Astrocyte of the cerebellum (primary cell): ENCODE measurements at regions not wholly inside any gene's neighbourhood (a gene's known extent, or its start where the extent isn't known, plus 50 kb on each side); places are given as distances from the start of the nearest gene placed in this dataset.

ENCODE experiments used
- DNase-seq: peaks from one replicate; pipeline ENCODE4 v3.0.0-alpha.2; 2011; ENCODE audit warnings: low read depth
- H3K4me3 ChIP-seq: 2 replicates; pipeline ENCODE4 v1.5.1; 2011; ENCODE audit warnings: mild to moderate bottlenecking, low read depth, low read length, moderate library complexity
- in situ Hi-C: cut with HindIII; loops from 2 replicates; pipeline ENCODE4 v1.10.0; 2017; ENCODE audit warnings: low sequenced_read_pairs
- TF ChIP-seq, protein P1 (sequence below): IDR thresholded peaks from 2 replicates; pipeline ENCODE4 v1.5.1; 2012; ENCODE audit warnings: low read length, low read depth, moderate library complexity, mild to moderate bottlenecking; ENCODE audit errors: missing control alignments

DNA sequence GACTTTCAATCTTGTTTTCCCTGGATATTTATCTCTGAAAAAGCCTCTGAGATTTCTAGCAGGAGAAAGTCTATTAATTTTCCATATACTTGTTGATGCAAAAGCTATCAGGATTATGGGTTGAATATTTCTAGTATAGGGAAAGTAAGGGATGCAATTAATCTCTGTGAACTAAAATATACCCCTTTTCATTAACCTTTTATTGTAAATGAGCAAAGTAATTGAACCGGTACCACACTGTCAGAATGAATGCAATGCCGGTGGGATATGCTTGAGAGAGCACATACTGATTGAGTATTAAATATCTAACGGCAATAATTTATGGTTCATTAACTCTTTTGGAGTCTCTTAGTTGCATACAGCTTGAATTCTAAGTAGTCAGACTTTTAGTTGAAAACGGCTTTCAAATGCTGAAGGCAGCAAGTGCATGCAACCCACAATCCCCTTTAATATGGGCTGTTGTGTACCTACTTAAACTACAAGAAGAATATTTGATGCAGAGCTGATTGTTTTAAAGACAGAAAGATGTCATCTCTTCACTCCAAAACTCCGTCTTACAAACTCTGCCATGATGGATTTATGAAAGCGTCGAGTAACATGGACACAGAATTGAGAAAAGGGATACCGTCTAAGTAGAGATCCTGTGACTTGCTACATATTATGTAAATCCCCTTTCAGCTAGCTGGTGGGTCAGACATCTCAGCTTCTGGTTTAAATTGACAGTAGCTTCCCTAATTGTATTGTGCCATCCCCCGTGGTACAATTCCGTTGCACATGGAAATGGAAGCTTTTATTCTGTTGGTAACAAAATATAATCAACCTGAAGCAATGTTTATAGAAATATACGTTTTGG, 141.3 kb upstream of the CDH8 start:
- in situ Hi-C loops = no loop called here
- TF ChIP-seq, protein P1, sequence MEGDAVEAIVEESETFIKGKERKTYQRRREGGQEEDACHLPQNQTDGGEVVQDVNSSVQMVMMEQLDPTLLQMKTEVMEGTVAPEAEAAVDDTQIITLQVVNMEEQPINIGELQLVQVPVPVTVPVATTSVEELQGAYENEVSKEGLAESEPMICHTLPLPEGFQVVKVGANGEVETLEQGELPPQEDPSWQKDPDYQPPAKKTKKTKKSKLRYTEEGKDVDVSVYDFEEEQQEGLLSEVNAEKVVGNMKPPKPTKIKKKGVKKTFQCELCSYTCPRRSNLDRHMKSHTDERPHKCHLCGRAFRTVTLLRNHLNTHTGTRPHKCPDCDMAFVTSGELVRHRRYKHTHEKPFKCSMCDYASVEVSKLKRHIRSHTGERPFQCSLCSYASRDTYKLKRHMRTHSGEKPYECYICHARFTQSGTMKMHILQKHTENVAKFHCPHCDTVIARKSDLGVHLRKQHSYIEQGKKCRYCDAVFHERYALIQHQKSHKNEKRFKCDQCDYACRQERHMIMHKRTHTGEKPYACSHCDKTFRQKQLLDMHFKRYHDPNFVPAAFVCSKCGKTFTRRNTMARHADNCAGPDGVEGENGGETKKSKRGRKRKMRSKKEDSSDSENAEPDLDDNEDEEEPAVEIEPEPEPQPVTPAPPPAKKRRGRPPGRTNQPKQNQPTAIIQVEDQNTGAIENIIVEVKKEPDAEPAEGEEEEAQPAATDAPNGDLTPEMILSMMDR = no peak
- H3K4me3 ChIP-seq = no peak overlapping the region
- DNase-seq = no peak

DNA sequence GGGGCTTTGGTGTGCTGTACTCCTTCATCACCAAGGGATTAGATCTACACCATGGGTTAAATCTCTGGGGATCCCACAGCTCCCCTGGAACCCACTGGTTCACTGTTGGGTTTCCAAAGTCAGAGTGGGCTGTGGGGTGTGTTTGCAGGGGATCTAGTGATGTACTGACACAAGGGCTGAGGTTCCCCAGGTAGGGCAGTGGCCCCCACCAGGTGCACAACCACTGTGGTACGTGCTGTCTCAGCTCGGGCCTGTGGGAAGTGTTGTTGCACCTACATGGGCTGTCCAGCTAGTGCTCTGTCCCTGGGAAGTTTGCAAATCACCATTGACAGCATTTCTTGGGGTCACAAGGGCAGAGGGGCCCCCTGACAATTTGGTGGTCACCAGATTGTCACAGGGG, 134.4 kb upstream of the CDH8 start:
- in situ Hi-C loops = no loop called here
- DNase-seq = no peak
- TF ChIP-seq, protein P1 = no peak
- no peak overlapping the region for H3K4me3 ChIP-seq

DNA sequence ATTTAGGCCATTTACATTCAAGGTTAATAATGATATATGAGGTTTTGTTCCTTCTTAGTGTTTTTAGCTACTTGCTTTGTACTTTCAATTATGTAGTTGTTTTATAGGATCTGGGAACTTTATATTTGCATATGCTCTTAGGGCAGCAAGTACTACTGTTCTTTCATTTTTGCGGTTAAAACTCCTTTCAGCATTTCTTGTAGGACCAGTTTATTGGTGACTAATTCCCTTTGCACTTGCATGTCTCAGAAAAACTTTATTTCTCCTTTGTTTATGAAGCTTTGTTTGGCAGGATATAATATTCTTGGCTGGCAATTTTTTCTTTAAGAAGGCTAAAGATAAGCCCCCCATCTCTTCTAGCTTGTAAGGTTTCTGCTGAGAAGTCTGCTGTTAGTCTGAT, 131.3 kb upstream of the CDH8 start:
- TF ChIP-seq, protein P1 = no peak
- in situ Hi-C loops = no loop called here
- no peak overlapping the region for H3K4me3 ChIP-seq
- no peak for DNase-seq

DNA sequence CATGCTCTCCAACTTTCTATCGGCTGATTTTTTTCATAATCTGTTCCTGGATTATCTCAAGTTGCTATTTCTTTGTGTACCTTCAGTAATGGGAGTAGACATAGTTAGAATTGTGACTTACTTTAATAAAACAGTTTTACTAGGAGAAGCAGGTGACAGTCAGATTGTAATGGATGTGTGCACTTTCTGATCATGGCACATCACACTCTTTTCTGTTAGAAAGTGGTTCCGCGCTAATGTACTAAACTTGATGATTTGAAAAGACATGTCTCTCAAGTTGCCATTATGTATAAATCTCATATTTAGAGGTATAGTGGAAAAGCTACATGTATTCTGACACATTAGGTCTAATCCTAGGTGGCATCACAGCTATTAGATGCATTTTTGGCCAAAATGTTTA, 121.3 kb upstream of the CDH8 start:
- no peak overlapping the region for H3K4me3 ChIP-seq
- TF ChIP-seq, protein P1 = no peak
- in situ Hi-C loops = no loop called here
- no peak for DNase-seq

DNA sequence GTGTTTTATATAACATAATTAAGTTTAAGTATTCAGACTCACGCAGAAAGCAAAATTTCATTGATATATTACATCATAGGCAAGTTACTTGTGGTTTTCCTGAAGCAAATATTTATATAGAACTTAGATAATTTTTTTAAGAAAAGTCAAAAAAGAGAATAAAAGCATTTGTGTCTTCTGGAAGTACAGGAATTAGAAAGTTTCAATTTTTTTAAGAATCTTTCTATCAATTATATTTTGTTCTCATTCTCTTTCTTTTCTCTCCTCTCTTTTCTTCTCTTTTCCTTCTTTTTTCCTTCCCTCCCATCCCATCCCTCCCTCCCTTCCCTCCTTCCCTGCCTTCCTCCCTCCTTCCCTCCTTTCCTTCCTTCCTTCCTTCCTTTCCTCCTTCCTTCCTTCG, 120.7 kb upstream of the CDH8 start:
- DNase-seq = no peak
- no peak overlapping the region for H3K4me3 ChIP-seq
- in situ Hi-C loops = no loop called here
- TF ChIP-seq, protein P1 = no peak

DNA sequence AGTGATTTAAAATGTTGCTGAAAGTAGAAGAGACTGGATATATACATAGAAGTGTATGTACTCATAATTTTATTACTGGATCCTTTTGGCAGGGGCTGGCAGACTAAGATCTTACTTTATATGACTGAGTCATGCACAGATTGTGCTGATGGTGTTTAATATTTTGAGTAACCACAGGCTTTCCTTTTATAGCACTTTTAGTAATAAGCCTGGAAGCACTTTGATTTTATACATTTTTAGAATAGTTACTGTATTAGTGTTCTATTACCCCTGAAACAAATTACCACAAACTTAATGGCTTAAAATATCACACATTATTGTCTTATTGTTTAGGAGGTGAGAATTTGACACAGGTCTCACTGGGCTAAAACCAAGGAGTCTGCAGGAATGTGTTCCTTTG, 113.4 kb upstream of the CDH8 start:
- TF ChIP-seq, protein P1 = no peak
- no peak overlapping the region for H3K4me3 ChIP-seq
- DNase-seq = peak; percentile 71
- in situ Hi-C loops = no loop called here

DNA sequence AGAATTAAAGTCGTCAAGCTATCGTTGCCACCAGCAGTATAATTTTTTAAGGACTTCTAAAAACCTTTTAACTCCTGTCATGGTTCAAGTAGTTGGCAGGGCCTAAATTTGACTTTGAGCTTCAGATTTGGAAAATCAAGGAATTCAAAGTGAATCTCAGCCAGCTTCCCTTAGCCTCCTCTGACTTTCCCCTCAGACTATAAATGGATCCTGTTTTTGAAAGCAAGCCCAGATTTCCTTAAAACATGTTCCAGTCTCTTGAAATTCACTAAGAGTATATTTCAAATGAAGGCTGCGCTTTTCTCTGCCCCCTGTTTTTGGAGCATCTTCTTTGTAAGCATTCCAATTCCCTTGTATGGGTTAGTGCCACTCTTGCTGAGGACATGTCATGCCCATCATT, 101.8 kb upstream of the CDH8 start:
- H3K4me3 ChIP-seq = no peak overlapping the region
- TF ChIP-seq, protein P1 = no peak
- no peak for DNase-seq
- in situ Hi-C loops = no loop called here
